HG03565 (cell line): ENCODE measurements at regions not wholly inside any gene's neighbourhood (a gene's known extent, or its start where the extent isn't known, plus 50 kb on each side); places are given as distances from the start of the nearest gene placed in this dataset.

Source experiments
- ATAC-seq: cut with Tn5 transposase; IDR thresholded peaks from one replicate; pipeline ENCODE4 v1.9.1; 2021; ENCODE audit warnings: mild to moderate bottlenecking, moderate library complexity; ENCODE audit not compliant: unreplicated experiment

DNA sequence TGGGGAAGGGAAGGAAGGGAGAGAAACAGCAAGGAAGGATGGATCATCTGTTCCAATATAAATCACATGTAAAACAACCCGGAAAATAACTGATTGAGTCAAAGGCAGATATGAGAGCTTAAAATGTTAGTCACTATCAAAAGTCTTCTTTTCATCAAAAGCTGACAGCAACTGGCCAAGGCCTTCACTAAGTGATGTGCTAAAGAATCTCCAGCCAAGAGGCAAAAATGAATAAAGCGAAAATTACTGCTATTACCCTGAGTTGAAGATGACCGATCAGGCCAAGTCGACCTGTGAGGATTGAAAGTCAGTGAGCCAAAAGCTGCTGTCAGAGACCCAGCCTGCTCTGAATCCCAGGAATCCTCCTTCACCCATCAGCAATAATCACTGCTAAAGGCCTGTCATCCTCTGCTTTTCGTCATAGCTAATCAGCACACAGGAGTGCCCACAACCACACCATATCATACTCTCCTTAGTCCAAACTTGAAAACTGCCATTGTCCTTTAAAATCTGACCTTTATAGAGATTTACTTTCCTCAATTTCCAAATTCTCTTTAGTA lies 736.9 kb downstream of the TLE1 start:
- no peak for ATAC-seq

DNA sequence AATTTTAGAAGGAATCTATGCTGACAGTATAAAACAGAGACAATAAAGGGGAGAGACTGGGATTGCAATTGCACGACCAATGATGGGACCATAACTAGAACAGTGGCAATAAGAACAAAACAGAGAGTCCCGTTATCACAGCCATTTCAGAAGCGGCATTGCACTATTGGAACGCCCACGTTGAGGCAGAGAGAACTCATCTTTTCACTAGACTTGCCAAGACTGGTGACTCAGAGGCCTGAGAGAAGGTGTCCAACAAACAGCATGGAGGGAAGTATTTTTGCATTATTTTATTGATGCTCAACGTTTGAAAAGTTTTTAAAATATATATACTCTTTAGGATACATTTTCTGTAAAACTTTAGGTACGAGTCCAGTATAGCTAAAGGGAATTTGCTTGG lies 737.7 kb downstream of the TLE1 start:
- ATAC-seq, result no peak

DNA sequence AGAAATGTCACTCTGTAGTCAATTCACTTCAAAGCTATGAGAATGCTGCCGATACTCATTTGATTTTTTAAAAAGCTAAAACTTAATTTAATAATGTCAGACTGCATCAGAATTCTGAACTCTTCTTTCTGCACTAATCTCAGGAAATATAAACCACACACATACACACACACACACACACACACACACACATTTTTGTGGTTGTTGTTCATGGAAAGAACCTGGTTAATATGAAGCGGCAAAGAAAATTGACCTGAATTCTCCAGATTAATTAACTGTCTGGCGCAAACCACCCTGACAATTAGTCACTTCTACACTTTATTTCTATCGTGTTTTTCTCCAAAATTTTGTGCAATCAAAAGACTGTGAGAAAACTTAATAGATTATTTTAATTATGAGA lies 740.5 kb downstream of the TLE1 start:
- ATAC-seq, result no peak

DNA sequence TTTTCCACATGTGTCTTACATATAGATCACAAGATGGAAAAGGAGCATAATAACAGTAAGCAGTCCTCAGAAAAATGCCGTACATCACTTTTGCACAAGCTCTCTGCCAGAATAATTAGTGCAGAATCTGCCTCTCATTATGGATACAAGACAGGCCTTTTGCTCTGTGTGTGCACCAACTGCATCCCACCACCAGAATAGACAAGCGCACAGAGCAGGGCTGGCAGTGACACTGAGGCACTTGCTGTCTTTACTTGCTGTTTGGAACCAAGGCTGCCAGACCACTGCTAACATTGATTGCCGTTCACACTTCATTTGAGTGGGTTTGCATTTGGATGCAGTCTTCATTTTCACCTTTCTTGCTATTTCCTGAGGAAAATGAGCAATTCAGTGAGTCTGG lies 741.3 kb downstream of the TLE1 start:
- no peak for ATAC-seq

DNA sequence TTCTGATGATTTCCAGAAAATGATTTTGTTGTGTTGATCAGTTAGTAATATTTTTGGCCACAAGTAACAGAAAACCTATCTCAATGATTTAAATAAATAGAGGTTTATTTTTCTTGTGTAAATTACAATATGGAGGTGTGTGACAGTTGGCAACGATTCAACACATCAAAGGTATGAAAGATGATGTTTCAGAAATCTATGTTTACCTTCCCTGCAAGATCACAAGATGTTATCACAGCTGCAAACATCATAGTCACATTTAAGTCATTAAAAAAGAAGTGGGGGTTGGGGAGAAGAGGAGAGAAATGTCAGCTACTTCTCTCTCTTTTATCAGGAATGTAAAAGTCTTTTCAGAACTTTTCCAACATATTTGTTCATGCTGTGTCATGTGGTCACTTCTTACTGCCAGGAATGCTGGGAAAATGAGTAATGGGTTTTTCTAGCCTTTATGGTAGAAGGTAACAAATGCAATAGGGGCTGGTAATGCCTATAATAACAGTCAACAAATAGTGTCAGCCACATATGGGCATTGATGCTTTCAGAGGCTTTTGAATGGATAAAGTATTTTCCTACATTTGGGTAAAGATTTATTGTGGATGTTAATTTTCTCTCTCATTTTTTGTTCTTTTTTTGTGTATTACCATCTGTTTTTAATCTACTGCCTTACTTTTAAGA lies 742.7 kb downstream of the TLE1 start:
- ATAC-seq, result no peak

DNA sequence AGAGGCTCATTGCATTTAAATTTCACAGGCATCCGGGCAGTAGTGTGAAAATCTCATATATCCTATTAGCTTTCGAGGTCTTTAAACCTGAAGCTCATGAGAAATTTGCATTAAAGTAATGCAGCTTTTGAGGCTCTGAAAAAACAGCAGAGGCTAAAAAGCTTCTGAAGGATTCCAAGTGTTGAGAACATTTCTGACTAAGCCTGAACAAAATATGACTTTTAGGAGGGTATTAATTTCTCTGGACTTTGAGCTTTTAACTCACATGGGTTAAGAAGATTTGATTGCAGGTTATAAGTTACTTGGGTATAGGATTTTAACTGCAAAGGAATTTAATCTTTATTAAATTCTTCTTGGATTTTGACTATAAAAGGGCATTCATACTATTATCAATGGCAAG lies 743.9 kb downstream of the TLE1 start:
- no peak for ATAC-seq

DNA sequence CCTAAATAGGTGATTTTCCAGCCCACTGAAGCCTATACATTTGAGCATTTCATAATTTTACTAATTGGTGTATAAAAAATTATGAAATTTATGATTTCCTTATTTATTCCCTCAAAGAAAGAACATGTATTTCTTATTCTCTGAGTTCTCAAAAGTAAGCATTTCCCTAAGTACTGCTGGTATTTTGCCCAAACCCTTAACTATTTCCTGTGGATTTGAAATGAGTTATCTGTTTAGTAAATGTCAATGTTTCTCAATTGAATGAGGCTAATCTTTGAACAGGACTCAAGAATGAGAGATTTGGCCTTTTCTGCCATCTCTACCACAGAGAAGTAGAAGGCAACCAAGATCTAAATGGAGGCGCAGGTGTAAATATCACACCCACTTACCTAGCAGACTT lies 751.7 kb downstream of the TLE1 start:
- ATAC-seq, result no peak

DNA sequence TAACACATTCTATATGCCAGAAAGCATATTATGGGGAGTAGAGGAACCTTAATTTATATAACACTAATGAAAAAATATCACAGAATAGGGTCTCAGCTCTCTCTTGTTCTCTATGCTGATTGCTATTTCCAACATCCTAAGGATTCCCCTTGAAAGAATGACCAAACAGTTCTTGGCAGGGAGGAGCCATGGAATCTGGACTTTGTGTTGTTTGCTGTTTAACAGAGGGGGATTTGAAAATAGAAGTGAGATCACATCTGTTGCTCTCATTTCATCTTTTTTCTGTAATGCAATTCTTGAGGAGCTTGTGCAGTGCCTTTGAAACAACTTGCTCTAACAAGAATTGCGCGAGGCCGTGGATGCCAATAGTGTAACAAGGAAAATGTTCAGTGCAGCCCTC lies 755.3 kb downstream of the TLE1 start:
- ATAC-seq, result no peak

DNA sequence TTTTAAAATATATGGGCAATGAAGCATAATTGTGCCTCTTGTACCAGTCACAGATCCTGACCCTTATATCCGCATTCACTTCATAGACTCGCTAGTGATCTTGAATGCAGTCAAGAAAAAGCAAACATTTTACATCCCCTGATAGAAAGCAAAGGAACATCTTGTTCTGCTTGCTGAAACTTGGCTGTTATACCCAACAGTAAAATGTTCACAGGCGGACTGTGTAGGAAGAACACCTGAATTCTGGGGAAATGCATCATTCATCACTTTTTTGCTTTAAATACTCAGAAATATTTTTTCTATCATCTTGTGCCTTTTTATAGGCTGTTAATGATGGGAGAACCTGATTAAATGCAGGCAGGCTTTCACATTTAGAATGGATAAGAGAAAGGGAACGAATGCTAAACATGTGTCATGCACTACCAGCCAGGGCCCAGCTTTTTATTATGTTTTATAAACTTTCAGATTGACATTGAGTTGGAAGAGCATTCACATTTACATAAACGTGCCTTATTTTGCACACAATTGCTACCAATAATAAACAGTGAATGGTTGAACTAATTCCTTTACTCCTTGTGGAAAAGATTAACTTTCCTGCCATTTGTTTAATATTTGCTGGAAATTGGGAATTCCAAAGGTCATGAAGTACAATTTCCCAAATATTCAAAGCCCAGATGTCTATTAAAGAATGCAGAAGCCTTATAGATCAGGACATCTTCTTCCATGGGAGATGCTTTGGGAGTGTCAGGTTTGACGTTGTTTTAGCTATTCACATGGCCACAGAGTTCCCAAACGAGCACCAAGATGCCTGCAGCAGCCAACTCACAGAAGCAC lies 756.2 kb downstream of the TLE1 start:
- no peak for ATAC-seq

DNA sequence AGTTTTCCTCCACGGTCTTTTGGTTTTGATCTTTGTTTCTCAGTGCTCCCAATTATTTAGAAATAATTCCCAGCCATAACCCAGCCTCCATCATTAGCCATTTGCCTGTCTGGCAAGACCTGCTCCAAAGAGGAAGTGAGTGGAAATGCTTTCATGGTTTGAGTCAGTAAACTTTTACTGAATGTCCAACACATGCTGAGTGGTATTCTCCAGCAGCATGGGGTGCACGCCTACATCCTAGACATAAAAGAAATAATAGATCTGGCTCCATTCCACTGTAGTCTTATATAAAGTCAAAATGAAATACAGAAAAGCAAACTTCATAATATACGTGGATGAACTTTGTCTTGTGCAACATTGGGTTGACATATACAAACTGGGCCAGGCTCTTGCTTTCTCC lies 757.2 kb downstream of the TLE1 start:
- ATAC-seq, result no peak

DNA sequence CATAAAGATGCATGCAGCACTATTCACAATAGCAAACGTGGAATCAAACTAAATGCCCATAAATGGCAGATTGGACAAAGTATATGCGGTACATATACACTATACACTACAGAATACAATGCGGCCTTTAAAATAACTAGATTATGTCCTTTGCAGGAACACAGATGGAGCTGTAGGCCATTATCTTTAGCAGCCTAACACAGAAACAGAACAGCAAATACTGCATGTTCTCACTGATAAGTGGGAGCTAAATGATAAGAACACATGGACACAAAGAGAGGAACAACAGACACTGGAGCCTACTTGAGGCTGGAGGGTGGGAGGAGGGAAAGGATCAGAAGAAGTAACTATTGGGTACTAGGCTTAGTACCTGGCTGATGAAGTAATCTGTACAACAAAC lies 758.2 kb downstream of the TLE1 start:
- ATAC-seq, result no peak

DNA sequence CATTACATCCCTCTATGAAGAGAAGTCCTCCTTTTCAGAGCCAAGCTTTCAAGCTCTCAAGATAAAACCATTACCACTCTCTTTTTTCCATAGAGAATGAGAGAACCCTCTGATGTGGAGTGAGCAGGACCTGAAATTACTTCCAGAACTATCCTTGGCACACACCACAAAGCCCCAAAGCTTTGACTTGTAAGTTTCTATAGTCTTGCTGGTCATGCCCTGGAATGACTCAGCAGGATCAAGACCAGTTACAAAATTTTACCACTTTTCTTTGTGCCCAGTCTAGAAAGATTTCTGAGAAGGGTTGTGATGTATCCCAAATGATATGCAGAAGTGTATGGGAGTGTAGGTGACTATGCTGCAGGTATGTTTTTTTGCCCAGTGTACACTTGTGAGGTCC lies 760.6 kb downstream of the TLE1 start:
- ATAC-seq, result no peak

DNA sequence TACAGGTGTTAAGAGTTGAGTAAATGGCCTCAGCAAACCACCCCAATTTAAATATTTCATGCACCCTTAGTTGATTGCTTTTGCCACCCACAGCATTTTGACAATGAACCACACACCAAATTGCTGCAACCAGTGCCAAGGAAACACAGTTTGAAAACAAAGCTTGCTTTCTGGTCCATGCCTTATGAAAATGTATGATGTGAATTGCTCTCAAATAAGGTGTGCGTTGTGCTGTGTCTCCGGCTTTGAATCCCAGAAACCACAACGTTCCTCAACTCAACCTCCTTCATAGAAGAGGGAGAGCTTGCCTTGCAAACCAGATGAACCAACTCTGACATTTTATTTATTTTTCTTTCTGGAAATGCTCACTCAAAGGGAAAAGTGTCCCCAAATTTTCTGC lies 762.7 kb downstream of the TLE1 start:
- ATAC-seq, result no peak

DNA sequence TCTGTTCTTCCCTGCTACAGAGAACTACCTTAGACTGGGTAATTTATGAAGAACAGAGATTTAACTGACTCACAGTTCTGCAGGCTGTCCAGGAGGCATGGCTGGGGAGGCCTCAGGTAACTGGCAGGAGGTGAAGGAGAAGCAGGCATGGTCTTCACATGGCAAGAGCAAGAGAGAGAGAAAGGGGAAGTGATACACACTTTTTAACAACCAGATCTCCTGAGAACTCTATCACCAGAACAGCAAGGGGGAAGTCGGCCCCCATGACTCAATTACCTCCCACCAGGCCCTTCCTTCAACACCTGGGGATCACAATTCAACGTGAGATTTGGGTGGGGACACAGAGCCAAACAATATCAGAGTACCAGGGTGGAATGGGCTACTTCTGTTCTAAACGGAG lies 766.8 kb downstream of the TLE1 start:
- no peak for ATAC-seq

DNA sequence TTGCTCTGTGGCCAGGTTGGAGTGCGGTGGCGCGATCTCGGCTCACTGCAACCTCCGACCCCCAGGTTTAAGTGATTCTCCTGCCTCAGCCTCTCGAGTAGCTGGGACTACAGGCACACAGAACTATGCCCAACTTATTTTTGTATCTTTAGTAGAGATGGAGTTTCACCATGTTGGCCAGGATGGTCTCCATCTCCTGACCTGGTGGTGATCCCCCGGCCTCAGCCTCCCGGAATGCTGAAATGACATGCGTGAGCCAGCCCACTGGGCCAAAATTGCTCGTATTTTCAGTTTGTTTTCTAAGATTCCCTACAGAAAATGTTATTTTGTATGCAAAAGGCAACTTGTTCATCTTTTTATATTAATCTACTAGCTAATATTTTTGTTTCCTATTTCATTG lies 782.6 kb downstream of the TLE1 start:
- no peak for ATAC-seq

DNA sequence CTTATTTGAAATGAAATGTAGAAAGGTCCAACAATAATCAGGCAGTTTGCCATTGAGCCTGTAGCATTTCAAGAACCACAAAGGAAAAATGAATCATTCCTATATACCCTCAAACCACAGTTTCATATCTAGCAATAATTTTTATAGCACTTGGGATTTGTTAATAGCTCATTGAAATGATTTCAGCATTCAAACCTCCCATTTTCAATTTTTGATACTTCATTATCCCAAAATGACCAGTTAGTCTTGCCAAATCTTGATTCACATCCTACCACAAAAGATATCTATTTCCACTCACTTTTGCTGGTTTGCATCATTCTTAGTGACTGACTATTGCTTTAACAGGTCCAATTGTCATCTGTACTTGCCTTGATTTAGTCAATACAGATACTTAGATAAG lies 790.1 kb downstream of the TLE1 start:
- ATAC-seq, result no peak

DNA sequence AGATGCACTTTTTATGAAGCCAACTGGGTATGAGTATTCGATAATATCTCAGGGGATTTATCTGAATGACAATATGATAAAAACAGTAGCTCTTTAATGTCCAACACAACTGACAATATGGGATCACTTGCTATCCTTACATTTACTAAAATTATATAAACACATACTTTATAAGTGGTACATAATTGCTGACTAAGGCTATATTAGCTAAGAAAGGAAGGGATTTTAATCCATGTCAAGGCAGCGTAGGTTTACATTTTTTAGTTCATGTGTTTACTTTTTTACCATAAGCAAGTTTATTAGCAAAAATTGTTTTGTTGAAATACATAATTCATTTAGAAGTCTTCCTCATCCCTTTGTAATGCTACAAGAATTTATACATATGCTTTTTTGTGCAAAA lies 796.2 kb downstream of the TLE1 start:
- ATAC-seq, result no peak

DNA sequence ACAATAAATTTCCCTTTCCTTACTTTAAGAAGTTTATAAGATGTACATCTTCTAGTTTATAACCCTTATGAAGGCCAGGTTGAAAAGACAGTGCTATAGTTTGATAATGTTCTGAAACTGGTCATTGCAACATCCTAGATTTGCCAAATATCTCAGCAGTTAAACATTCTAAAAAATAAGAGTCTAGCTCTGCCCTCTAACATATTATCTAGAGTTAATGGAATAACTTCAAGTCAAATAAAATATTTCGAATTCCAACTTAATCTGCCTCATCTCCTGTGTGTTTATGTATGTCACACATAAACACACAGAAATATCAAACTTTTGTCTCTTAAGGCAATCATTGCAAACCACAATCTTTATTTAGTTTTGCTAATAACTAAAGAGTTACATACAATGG lies 796.6 kb downstream of the TLE1 start:
- ATAC-seq, result no peak

DNA sequence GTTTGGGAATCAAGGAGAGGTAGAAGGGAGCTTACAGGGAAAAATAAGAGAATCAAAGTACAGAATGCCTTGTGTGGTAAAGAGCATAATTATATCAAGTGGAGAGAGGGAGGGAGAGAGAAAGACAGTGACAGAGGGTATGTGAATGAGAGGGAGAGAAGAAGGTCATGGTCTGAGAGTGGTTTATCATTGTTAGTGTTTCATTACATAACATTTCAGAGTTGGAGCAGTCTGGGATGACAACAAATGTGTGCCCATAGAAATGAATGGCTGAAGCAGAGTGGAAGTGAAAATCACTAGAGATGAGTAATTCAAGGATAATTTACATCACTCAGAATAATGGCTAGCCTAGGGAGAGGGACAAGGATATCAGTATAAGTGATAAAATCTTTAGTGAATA lies 799.2 kb downstream of the TLE1 start:
- ATAC-seq, result no peak

DNA sequence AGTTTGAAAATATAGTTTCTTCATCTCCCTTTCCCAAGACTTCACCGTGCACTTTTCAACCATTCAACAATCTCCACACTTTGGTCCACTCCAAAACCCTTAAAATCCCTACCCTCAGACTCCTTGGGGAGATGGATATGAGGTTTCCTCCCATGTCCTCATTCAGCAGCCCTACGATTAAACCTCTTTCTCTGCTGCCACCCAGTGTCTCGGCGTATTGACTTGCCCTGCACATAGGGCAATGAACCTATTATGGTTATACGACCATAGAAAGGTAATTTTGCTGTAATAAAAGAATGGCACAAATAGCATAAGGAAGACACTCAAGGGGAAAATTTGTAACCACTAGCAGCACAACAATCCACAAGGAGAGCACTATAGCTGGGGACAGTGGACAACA lies 803.5 kb downstream of the TLE1 start:
- ATAC-seq, result no peak

DNA sequence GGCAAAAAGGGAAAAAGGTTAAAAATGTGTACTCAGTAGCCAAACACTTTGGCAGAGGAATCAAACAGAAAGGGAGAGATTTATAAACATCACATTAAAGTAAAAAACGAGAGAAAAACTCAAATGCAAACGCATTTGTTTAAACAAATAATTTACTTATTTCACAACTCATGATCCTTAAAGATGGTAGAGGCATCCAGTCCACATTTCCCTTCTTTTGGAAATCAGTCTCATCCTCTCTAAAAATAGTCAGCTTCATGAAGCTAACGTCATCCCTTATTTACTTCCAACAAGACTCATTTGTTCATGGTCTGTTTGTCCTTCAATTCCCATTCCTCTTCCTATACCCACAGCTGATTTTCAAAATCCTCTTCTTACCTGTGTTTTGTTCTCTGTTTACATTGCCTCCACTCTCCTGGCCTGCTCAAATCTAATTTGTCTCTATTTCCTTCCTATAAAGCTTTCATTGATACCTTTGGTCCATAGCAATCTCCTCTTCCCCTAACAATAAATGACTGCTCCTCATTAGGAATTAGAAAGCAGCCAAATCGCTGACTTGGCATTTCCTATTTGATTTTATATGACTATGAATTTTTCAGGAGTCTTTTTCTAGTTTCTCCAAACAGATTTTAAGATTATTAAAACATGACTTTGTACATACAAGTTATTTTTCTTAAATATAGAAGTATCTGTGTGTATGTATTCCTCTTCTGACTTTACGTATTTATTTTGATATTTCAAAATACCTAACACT lies 805.3 kb downstream of the TLE1 start:
- no peak for ATAC-seq

DNA sequence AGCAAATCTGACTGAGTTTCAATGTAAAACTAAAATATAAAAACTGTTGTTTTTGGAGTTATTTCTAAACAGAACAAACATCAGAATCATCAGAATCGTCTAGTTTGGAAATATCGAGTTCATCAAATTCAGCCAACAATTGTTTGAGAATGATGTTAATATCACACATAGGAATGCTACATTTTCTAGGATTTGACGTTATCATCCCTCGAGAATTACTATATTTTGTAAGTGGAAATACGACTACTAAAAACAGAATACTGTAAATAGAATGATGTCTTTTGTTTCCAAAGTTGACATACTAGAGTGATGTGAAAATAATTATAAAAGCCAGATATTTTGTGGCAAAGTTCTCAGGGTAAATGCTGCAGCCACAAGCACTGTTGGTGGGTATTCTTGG lies 805.9 kb downstream of the TLE1 start:
- no peak for ATAC-seq
